HG03196 (cell line): ENCODE measurements at regions not wholly inside any gene's neighbourhood (a gene's known extent, or its start where the extent isn't known, plus 50 kb on each side); places are given as distances from the start of the nearest gene placed in this dataset.

ENCODE experiments used
- ATAC-seq: cut with Tn5 transposase; IDR thresholded peaks from one replicate; pipeline ENCODE4 v1.9.1; 2021; ENCODE audit not compliant: unreplicated experiment

DNA sequence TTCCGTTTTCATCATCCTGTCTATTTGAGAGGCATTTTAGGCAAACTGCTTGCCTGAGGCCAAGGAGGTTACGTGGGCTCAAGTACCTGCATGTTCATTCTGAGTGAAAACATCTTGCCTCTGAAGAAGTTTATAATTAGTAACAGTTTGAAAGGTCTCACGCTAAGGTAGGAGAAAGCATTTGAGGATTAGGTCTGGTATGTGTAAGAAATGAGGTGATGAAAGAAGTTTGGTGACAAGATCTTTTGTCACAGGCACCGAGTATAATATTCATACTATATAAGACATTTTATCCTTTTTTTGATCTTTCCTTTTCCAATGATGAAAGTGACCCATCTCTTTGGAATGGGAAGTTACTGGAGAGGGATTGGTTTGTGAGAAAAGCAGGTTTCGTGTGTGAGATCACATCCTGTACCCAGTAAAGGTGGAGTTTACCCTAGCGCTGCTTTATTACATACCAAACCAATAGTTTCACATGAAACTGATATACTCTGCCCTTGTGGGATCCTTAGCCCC is 98.7 kb upstream of the PDC start:
- ATAC-seq = no peak

DNA sequence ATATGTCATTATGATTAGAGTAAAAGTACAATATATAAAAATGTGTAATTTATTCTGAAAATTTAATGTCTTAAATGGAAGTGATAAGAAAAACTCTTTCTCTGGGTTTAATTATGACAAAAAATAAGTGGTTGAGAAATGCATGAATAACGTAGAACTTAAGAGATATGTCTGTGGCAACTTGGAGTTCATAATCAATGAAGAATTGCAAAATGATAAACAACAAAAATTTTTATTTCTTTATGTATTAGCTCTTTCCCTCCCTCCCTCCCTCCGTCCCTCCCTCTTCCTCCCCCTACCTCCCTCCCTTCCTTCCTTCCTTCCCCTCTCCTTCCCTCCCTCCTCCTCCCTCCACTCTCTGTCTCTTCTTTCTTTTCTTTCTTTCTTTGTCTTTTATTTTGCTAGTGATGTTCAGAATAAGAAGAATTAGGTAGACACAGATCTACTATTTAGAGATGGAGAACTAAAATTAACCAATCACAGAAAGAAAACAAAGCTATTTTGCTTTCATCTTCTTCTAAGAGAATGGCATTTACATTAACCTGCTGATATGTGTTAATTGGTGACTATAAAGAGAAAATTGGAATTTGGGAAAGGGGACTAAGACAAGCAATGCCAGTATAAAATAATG is 96.3 kb upstream of the PDC start:
- ATAC-seq = no peak

DNA sequence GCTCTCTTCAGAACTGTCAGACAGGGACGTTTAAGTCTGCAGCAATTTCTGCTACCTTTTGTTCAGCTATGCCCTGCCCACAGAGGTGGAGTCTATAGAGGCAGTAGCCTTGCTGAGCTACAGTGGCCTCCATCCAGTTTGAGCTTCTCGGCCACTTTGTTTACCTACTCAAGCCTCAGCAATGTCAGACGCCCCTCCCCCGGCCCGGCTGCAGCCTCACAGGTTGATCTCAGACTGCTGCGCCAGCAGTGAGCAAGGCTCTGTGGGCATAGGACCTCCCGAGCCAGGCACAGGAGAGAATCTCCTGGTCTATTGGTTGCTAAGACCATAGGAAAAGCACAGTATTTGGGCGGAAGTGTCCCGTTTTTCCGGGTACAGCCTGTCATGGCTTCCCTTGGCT is 89.9 kb upstream of the PDC start:
- no peak for ATAC-seq

DNA sequence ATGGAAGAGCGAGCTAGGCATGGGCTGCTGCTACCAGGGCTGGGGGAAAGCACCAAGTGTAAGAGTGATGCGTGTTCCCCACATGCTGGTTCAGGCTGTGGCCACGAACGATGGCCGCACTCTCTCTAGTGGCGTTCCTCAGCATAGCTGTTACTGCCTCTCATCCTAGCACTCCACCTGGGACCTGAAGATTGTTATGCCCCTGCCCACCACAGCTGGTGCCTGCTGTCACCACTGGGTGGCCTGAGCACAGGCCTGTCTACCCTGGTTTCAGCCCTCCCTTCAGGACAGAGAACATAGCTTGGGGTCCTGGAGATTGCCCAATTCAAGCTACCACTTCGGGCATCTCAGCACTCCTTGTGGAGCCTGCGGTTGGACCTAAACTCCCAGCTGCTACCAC is 80.1 kb upstream of the PDC start:
- no peak for ATAC-seq

DNA sequence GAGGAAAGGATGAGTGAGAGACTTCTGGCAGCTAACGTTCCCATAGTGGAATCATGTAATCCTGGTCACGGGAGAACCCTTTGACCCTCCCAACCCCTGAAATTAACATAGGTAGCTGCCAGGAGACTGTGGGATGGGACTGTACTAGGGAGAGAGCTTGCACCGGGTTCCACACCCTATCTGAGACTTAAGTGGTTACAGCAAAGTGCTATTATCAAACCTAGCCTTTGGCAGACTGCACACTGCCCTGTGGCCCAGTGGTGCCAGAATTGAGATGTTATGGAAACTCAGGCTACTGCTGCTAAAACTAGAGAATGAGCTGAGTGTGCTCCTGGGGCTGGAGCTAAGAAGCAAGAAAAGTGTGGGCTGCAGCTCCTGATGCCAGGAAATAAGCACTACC is 79.6 kb upstream of the PDC start:
- no peak for ATAC-seq

DNA sequence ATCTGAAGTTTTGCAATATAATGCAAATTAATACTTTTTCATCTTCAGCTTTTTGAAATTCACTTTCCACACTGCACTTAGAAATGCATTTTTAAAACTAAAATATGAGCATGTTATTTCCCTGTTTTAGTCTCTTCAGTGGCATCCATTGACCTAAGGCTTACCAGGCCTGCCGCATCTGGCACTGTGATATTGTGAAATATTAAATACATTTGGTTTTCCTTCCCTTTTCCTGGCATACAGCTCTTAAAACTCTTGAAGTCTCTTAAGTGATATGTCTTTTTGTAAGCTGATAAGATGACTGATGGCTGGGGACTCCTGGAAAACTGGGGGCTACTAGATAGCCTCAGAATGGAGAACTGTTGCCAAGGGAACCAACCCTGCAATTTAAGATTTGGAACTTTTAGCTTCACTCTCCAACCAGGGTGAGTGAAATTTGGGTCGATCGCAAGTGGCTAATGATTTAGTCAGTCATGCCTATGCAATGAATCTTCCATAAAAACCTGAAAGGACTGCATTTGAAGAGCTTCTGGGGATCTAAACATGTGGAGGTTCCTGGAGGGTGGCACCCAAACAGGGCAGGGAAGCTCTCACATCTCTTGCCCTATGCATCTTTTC is 75.5 kb upstream of the PDC start:
- no peak for ATAC-seq

DNA sequence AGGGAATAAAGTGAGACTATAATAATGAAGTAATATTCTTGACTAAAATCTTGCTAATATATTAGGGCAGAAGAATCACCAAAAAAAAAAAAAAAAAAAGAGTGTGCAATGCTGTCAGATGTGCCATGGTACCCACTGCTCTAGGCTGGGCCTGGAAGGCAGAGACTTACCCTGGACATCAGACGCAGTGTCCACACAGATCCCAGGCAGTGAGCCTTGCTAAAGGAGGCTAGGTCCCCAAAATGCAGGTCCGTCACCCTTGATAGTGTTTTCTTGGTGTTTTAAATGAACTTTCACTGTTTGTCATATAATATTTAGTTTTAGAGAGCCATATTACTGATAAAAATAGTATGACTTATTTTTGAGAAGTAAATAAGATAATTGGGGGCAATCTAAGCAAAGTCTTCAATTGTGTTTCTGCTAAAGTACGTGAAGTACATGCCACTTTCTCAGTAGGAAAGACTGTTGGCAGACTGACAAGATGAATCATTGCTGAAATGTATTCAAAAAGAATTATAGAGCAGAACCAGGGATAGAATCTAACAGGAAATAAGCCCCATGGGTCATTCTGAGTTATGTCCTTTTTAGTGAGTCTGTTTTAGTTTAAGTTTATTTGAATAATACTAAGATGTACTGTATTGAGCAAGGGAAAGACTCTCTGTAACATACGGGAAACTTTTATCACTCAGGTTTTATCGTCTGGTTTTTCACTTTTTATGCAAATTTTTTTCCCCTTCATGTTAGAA is 74.6 kb upstream of the PDC start:
- ATAC-seq = no peak

DNA sequence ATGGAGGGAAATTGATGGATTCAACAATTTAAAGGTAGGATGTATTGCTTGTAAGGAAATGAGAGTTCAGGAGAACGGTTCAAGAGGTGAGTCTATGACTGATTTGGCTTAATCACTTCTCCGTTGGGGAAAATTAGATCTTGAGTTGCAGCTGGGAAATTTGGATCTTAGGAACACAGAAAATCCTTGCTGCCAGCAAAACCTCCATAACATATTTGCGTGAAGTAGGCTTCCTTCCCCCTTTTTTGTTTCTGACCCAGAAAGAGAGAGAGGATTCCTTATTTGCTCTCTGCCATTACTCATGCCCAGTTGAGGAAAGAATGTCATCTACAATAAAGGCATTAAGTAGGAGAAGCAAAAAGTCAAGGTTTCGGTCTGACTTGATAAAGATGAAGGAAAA is 73.5 kb upstream of the PDC start:
- no peak for ATAC-seq

DNA sequence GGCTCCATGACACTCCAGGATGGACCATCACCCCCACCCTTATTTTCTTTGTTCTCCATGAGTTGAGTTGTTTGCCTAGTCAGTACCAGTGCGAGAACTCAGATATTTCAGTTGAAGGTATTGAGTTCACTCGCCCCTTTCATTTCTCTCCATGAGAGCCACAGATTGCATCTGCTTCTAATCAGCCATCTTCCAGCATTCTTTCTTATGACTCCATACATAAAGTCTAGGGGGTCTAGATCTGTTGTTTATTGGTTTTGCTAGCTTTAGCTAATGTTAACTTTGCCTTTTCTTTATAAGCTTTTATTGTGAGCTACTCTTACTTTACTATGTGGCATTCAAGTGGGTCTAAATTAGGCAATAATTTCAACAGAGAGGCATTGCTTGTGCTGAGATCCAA is 71.6 kb upstream of the PDC start:
- ATAC-seq = no peak

DNA sequence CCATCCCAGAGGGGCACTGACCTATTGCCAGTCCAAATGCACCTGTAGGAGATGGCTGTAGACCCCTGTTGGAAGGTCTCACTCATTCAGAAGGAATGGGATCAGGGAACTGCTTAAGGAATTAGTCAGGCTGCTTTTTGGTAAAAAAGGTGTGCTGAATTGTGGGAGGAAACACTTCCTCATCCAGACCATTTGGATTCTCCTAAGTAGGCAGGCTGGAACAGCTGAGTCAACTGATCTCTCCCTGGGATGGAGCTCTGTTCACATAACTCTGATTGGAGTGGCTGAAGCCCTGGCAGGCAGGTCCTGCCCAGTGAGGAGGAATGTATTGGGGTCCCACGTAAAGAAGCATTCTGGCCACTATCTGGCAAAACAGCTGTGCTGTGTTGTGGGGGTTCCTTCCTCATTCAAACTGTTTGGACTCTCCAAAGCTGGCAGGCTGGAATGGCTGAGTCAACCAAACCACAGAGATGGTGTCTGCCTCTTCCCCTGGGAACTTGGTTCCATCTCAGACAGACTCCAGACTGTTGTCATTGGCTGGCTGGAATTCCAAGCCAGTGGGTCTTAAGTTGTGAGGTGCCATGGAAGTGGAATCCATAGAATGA is 70.7 kb upstream of the PDC start:
- ATAC-seq = no peak

DNA sequence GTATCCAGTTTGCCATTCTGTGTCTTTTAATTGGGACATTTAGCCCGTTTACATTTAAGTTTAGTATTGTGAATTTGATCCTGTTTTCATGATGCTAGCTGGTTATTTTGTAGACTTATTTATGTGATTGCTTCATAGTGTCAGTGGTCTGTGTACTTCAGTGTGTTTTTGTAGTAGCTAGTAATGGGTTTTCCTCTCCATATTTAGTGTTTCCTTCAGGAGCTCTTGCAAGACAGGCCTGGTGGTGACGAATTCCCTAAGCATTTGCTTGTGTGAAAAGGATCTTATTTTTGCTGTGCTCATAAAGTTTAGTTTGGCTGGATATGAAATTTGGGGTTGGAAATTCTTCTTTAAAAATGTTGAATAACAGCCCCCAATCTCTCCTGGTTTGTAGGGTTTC is 69.2 kb upstream of the PDC start:
- no peak for ATAC-seq

DNA sequence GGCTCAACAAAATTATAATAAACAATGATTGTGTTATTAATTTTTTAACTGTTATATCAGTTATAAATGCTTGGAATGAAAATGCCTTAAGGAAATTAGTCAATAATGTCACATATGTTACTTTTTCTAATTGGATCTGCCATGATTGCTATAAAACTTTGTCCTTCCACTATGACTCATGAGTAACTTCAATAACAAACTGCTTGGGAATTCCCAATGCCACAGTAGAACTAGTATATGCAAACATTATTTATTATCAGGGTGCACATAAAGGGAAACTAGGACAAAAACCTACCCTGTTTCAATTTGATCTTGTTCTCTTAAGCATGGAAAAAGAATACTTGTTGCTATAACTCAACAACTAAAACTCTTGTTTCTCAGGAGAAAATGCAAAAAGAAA is 59.1 kb upstream of the PDC start:
- ATAC-seq = no peak

DNA sequence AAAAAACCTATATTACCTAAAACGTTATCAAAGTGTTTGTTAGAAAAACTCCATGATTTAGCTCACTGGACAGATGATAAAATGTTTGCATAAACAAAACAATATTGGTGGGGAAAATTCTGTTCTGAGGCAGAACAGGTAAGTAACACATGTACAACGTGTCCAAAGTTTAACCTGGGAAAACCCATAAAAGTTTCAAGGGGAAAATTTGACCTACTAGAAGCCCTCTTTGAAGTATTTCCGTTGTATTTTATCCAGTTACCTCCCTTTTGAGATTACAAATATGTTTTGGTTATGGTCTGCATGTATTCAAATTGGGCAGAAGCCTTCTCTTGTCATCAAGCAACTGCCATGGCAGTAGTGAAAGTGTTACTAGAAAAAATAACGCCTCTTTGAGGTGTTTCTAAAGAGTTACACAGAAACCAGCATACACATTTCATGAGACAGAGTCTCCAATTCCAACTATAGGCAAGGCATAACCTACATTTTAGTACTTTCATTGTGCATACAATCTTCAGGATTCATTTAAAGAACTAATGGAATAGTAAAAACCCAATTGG is 58.0 kb upstream of the PDC start:
- no peak for ATAC-seq

DNA sequence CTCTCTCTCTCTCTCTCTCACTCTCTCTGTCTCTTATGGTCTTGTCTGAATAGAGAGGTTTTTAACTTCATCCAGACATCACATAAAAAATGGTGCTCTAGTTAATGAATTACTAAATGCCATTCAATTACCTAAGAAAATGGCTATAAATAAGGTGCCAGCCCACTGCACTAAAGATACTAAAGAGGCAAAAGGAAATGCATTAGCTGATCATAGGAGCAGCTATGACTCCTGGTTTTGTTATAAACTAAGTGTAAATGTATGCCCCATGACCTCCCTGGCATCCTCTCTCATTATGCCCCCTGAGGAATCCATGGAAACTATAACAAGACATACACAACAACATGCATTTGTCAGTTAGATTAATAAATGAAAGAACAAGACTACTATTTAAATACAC is 57.5 kb upstream of the PDC start:
- ATAC-seq = no peak

DNA sequence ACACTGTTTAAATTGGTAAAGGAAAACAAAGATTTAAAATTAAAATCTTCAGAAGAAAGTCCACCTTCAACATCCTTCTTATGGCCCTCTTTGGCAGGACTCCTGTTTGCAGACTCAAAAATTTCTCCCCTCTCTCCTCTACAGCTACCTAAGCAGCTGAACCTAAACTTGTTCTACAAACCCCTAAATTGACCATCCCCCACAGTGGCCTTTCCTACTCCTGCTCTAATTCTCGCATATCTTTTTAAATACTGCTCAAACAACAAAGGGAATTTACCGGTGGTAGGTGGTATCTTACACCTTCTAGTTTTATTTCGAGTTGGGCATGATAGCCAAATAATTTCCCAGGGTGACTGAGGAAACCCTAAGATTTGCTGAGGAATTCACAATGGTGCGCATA is 53.5 kb upstream of the PDC start:
- ATAC-seq = no peak

DNA sequence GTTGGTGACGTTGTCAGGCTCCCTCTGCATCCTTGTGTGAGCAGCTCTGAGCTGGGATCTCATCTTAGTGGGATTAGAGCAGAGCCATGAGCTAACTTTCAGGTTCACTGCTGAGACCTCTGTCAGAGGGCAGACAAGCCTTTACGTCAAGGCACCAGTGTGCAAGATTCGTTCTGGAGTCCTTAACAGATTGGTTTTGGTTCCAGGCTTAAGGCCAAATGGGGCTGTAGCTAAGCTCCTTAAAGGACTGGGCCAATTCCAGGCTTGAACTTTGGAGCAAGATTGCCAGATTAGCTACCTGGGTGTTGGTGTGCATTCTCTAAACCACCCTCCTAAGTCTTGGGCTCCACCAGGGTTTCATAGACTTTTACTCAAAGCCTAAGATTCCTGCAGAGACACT is 52.6 kb upstream of the PDC start:
- no peak for ATAC-seq

DNA sequence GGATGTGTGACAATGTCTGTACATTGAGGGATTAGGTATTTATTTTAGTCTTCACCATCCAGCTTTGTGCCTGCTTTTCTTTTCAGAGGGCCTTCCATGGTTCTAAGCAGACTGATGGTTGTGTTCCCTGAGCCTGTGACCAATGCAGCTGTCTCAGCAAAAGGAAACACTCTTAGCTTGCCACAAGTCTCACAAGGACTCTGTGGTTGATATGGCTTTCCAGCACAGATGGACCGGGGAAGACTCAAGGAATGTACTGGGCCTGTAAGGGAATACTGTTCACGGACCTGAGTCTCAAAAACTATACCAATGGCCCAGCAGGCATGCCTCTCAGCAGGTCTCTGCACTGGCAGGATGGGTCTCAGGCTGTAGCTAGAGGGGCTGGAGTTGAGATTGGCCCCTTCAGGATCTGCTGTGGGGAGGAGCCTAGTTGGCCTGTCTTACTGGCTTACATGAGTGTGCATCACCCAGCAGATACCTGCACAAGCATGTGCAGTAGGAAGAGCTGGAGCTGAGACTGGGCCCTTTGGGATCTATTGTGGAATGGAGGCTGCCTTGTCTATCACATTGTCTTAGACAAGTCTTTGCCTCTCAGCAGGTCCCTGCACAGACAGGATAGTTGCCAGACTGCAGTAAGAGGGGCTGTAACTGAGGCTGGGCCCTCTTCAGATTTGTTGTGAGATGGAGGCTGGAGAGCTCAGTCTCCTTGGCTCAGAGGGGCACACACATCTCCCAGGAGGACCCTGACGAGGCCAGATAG is 52.0 kb upstream of the PDC start:
- ATAC-seq = no peak

DNA sequence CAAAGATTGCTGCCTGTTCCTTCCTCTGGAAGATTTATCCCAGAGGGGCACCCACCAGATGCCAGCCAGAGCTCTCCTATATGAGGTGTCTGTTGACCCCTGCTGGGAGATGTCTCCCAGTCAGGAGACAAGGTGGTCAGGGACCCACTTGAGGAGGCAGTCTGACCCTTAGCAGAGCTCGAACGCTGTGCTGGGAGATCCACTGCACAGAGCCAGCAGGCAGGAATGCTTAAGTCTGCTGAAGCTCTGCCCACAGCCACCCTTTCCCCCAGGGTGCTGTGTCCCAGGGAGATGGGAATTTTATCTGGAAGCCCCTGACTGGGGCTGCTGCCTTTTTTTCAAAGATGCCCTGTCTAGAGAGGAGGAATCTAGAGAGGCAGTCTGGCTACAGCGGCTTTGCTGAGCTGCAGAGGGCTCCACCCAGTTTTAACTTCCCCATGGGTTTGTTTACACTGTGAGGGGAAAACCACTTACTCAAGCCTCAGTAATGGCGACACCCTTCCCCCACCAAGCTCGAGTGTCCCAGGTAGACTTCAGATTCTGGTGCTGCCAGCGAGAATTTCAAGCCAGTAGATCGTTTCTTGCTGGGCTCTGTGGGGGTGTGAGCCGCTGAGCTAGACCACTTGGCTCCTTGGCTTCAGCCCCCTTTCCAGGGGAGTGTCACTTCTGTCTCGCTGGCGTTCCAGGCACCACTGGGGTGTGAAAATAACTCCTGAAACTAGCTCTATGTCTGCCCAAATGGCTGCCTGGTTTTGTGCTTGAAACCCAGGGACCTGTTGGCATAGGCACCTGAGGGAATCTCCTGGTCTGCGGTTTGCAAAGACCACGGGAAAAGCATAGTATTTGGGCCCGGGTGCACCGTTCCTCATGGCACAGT is 51.1 kb upstream of the PDC start:
- no peak for ATAC-seq
